ENCODE measurements at regions not wholly inside any gene's neighbourhood (a gene's known extent, or its start where the extent isn't known, plus 50 kb on each side); places are given as distances from the start of the nearest gene placed in this dataset.

DNA sequence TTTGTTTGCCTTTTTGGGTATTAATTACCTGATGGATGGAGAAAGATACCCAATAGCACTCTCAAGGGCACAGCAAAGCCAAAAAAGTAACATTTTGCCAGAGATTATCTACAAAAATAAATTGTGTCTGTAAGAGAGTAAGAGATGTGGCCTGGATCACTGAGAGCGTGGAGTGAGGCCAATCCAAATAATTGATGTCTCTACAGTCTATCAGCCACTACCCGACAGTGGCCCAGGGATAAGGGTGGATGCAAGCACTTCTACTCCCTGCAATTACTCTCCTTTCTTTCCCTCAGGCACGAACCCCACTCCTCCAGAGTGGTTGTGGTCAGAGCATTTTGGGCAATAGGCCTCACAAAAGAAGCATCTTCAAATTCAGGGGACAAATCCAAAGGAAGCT is 92.3 kb upstream of the ZC3H12C start (continued):
- TF ChIP-seq, protein P1, sequence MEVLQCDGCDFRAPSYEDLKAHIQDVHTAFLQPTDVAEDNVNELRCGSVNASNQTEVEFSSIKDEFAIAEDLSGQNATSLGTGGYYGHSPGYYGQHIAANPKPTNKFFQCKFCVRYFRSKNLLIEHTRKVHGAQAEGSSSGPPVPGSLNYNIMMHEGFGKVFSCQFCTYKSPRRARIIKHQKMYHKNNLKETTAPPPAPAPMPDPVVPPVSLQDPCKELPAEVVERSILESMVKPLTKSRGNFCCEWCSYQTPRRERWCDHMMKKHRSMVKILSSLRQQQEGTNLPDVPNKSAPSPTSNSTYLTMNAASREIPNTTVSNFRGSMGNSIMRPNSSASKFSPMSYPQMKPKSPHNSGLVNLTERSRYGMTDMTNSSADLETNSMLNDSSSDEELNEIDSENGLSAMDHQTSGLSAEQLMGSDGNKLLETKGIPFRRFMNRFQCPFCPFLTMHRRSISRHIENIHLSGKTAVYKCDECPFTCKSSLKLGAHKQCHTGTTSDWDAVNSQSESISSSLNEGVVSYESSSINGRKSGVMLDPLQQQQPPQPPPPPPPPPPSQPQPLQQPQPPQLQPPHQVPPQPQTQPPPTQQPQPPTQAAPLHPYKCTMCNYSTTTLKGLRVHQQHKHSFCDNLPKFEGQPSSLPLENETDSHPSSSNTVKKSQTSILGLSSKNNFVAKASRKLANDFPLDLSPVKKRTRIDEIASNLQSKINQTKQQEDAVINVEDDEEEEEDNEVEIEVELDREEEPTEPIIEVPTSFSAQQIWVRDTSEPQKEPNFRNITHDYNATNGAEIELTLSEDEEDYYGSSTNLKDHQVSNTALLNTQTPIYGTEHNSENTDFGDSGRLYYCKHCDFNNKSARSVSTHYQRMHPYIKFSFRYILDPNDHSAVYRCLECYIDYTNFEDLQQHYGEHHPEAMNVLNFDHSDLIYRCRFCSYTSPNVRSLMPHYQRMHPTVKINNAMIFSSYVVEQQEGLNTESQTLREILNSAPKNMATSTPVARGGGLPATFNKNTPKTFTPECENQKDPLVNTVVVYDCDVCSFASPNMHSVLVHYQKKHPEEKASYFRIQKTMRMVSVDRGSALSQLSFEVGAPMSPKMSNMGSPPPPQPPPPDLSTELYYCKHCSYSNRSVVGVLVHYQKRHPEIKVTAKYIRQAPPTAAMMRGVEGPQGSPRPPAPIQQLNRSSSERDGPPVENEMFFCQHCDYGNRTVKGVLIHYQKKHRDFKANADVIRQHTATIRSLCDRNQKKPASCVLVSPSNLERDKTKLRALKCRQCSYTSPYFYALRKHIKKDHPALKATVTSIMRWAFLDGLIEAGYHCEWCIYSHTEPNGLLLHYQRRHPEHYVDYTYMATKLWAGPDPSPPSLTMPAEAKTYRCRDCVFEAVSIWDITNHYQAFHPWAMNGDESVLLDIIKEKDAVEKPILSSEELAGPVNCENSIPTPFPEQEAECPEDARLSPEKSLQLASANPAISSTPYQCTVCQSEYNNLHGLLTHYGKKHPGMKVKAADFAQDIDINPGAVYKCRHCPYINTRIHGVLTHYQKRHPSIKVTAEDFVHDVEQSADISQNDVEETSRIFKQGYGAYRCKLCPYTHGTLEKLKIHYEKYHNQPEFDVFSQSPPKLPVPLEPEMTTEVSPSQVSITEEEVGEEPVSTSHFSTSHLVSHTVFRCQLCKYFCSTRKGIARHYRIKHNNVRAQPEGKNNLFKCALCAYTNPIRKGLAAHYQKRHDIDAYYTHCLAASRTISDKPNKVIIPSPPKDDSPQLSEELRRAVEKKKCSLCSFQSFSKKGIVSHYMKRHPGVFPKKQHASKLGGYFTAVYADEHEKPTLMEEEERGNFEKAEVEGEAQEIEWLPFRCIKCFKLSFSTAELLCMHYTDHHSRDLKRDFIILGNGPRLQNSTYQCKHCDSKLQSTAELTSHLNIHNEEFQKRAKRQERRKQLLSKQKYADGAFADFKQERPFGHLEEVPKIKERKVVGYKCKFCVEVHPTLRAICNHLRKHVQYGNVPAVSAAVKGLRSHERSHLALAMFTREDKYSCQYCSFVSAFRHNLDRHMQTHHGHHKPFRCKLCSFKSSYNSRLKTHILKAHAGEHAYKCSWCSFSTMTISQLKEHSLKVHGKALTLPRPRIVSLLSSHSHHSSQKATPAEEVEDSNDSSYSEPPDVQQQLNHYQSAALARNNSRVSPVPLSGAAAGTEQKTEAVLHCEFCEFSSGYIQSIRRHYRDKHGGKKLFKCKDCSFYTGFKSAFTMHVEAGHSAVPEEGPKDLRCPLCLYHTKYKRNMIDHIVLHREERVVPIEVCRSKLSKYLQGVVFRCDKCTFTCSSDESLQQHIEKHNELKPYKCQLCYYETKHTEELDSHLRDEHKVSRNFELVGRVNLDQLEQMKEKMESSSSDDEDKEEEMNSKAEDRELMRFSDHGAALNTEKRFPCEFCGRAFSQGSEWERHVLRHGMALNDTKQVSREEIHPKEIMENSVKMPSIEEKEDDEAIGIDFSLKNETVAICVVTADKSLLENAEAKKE (CRISPR knock-in tag; IDR thresholded peaks at IDR 0.05): no peak
- TF ChIP-seq JUNB (IDR thresholded peaks at IDR 0.05; ENCODE audit: unreplicated experiment): no peak
- no peak for TF ChIP-seq STAT1 (IDR thresholded peaks at IDR 0.05; ENCODE audit: unreplicated experiment)
- TF ChIP-seq EZH2phosphoT487 (IDR thresholded peaks at IDR 0.05; ENCODE audit: unreplicated experiment): no peak
- TF ChIP-seq ZNF114 (CRISPR knock-in tag; IDR thresholded peaks at IDR 0.05): no peak
- TF ChIP-seq, protein P2, sequence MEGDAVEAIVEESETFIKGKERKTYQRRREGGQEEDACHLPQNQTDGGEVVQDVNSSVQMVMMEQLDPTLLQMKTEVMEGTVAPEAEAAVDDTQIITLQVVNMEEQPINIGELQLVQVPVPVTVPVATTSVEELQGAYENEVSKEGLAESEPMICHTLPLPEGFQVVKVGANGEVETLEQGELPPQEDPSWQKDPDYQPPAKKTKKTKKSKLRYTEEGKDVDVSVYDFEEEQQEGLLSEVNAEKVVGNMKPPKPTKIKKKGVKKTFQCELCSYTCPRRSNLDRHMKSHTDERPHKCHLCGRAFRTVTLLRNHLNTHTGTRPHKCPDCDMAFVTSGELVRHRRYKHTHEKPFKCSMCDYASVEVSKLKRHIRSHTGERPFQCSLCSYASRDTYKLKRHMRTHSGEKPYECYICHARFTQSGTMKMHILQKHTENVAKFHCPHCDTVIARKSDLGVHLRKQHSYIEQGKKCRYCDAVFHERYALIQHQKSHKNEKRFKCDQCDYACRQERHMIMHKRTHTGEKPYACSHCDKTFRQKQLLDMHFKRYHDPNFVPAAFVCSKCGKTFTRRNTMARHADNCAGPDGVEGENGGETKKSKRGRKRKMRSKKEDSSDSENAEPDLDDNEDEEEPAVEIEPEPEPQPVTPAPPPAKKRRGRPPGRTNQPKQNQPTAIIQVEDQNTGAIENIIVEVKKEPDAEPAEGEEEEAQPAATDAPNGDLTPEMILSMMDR (conservative IDR thresholded peaks at IDR 0.05; ENCODE audit: low read depth in 2 of 2): no peak
- TF ChIP-seq POLR2AphosphoS5 (IDR thresholded peaks at IDR 0.05; ENCODE audit: low read depth): no peak
- no peak for TF ChIP-seq EZH2 (IDR thresholded peaks at IDR 0.05; ENCODE audit: low read depth, unreplicated experiment)

GRCh38 chr11:110003426-110003825 is 89.8 kb upstream of the ZC3H12C start:
- DNase-seq (ENCODE audit: low spot score): no peak
- H3K27me3 Mint-ChIP-seq (ENCODE audit: insufficient read depth, low read depth, poor library complexity): no peaks in the 10 kb centered on the region
- Histone ChIP-seq H3K9me2 (ENCODE audit: insufficient read depth) (no peaks in the 10 kb centered on the region; the same call in 1 of the 2 replicates), H3K36me3 (ENCODE audit: insufficient read depth) (no peaks in the 10 kb centered on the region), H3K4me3 (no peak overlapping the region), H3K79me2 (replicated peaks; ENCODE audit: insufficient read depth) (no peaks in the 10 kb centered on the region), H3K4me2 (no peak overlapping the region), H3F3A (replicated peaks; ENCODE audit: low read depth) (no peaks in the 10 kb centered on the region), H2AFZ (no peak overlapping the region), H4K20me1 (replicated peaks; ENCODE audit: insufficient read depth) (no peaks in the 10 kb centered on the region), H3K27me3 (ENCODE audit: insufficient read depth) (no peaks in the 10 kb centered on the region), H3K27ac (ENCODE audit: low read depth) (no peak overlapping the region), H3K4me1 (ENCODE audit: insufficient read depth) (no peaks in the 10 kb centered on the region)
- H3K4me3 Mint-ChIP-seq: no peak overlapping the region
- H3K36me3 Mint-ChIP-seq (ENCODE audit: low read depth): no peaks in the 10 kb centered on the region
- H3K27ac Mint-ChIP-seq: no peak overlapping the region
- no peak for TF ChIP-seq ZNF114 (CRISPR knock-in tag; IDR thresholded peaks at IDR 0.05)
- no peak for TF ChIP-seq EZH2phosphoT487 (IDR thresholded peaks at IDR 0.05; ENCODE audit: unreplicated experiment)
- no peak for TF ChIP-seq REST (IDR thresholded peaks at IDR 0.05; ENCODE audit: unreplicated experiment)
- no peak for TF ChIP-seq POLR2AphosphoS5 (IDR thresholded peaks at IDR 0.05; ENCODE audit: low read depth)
- no peak for TF ChIP-seq ZNF331 (CRISPR knock-in tag; IDR thresholded peaks at IDR 0.05; ENCODE audit: low read depth)
- TF ChIP-seq, protein P2 (conservative IDR thresholded peaks at IDR 0.05; ENCODE audit: low read depth in 2 of 2): no peak
- TF ChIP-seq JUNB (IDR thresholded peaks at IDR 0.05; ENCODE audit: unreplicated experiment): no peak
- TF ChIP-seq NANOG (IDR thresholded peaks at IDR 0.05; ENCODE audit: borderline replicate concordance): no peak
- no peaks in the 10 kb centered on the region for H3K9me3 Mint-ChIP-seq
- no peaks in the 10 kb centered on the region for H3K4me1 Mint-ChIP-seq
- ATAC-seq: no peak
